ENCODE measurements at regions not wholly inside any gene's neighbourhood (a gene's known extent, or its start where the extent isn't known, plus 50 kb on each side); places are given as distances from the start of the nearest gene placed in this dataset.
"Not testable (repeated sequence)": the region's sequence is repeated elsewhere in the genome, so short reads cannot be mapped to it uniquely, and the experiment has no call there.

- DNase-seq, result not testable (repeated sequence)
These were observed 69.1 kb downstream of the ZNF518B start for GRCh38 chr4:10388146-10388545.

- DNase-seq, result no peak
These were observed 71.2 kb downstream of the ZNF518B start for GRCh38 chr4:10385994-10386394.

- DNase-seq, result no peak
These were observed 72.3 kb downstream of the ZNF518B start for GRCh38 chr4:10384974-10385373.

- DNase-seq, result no peak
These were observed 73.8 kb downstream of the ZNF518B start for GRCh38 chr4:10383417-10383816.

GRCh38 chr4:10382171-10382570, 75.1 kb downstream of the ZNF518B start:
- not testable (repeated sequence) for DNase-seq

GRCh38 chr4:10381146-10381545, 76.1 kb downstream of the ZNF518B start:
- DNase-seq, result no peak

GRCh38 chr4:10380735-10381134, 76.5 kb downstream of the ZNF518B start:
- no peak for DNase-seq

GRCh38 chr4:10371869-10372471, 85.3 kb downstream of the ZNF518B start:
- DNase-seq, result no peak

- no peak for DNase-seq
These were observed 86.1 kb downstream of the ZNF518B start for GRCh38 chr4:10371121-10371520.

GRCh38 chr4:10369517-10369916, 87.7 kb downstream of the ZNF518B start:
- no peak for DNase-seq

GRCh38 chr4:10366628-10367027, 90.6 kb downstream of the ZNF518B start:
- no peak for DNase-seq

GRCh38 chr4:10364194-10364593, 93.0 kb downstream of the ZNF518B start:
- DNase-seq, result no peak

GRCh38 chr4:10354746-10355145, 102.5 kb downstream of the ZNF518B start:
- no peak for DNase-seq

GRCh38 chr4:10354225-10354624, 103.0 kb downstream of the ZNF518B start:
- DNase-seq, result no peak

GRCh38 chr4:10353110-10353509, 104.1 kb downstream of the ZNF518B start:
- DNase-seq, result no peak

GRCh38 chr4:10348241-10348640, 109.0 kb downstream of the ZNF518B start:
- DNase-seq, result no peak

- DNase-seq, result no peak
These were observed 109.4 kb downstream of the ZNF518B start for GRCh38 chr4:10347815-10348214.

- no peak for DNase-seq
These were observed 109.9 kb downstream of the ZNF518B start for GRCh38 chr4:10347281-10347795.

- no peak for DNase-seq
These were observed 111.2 kb downstream of the ZNF518B start for GRCh38 chr4:10346023-10346422.

- DNase-seq, result no peak
These were observed 111.8 kb downstream of the ZNF518B start for GRCh38 chr4:10345381-10345784.

GRCh38 chr4:10344824-10345223, 112.4 kb downstream of the ZNF518B start:
- DNase-seq, result no peak

- DNase-seq, result no peak
These were observed 113.6 kb downstream of the ZNF518B start for GRCh38 chr4:10343656-10344055.

- DNase-seq, result no peak
These were observed 114.4 kb downstream of the ZNF518B start for GRCh38 chr4:10342866-10343265.

- no peak for DNase-seq
These were observed 120.8 kb downstream of the ZNF518B start for GRCh38 chr4:10336471-10336870.

GRCh38 chr4:10335050-10335449, 122.2 kb downstream of the ZNF518B start:
- no peak for DNase-seq

Data from occipital lobe (tissue), 1 donor.